GM12892 (cell line): ENCODE measurements at regions not wholly inside any gene's neighbourhood (a gene's known extent, or its start where the extent isn't known, plus 50 kb on each side); places are given as distances from the start of the nearest gene placed in this dataset.

ENCODE experiments used
- POLR2A ChIP-seq: IDR thresholded peaks from 2 replicates; pipeline ENCODE4 v1.6.1; 2011; ENCODE audit warnings: low read depth, low read length, control low read depth
- POLR2AphosphoS5 ChIP-seq: IDR thresholded peaks from 2 replicates; pipeline ENCODE4 v1.6.1; 2011; ENCODE audit warnings: low read depth, low read length, control low read depth
- TAF1 ChIP-seq: IDR thresholded peaks from 2 replicates; pipeline ENCODE4 v1.6.1; 2011; ENCODE audit warnings: low read depth, mild to moderate bottlenecking, control low read depth, low read length, borderline replicate concordance

- TF ChIP-seq POLR2A (no peak), TAF1 (no peak), POLR2AphosphoS5 (no peak)
Observed at GRCh38 chr4:110294165-110294564, 95.8 kb upstream of the ELOVL6 start.
